Caco-2 (cell line): ENCODE measurements at regions not wholly inside any gene's neighbourhood (a gene's known extent, or its start where the extent isn't known, plus 50 kb on each side); places are given as distances from the start of the nearest gene placed in this dataset.

Experiments
- BruUV-seq: library from RNA; stranded (reverse); fragments of 400-500 nt; replicated peaks from 2 replicates; lab custom pipeline; 2021; lab: Mats Ljungman, UMichigan
- CTCF ChIA-PET: fragments of 300-600 bp; sonication (Branson Sonifier 250); formaldehyde crosslinking; loops from one replicate; lab custom pipeline; 2022; ENCODE audit warnings: antibody characterized with exemption; lab: Charles Lee
- POLR2A ChIA-PET: fragments of 300-600 bp; sonication (Branson Sonifier 250); formaldehyde crosslinking; loops from one replicate; lab custom pipeline; 2022; ENCODE audit warnings: antibody characterized with exemption; lab: Charles Lee
- DNase-seq, 2 experiments: peaks; one replicate each; pipeline versions ENCODE4 v3.0.0 to v3.0.0-alpha.2; 2020 to 2022
- H3K27me3 ChIP-seq: replicated peaks from 2 replicates; pipeline ENCODE4 v1.6.0; 2011; ENCODE audit warnings: low read length; ENCODE audit not compliant: control insufficient read depth, insufficient read depth
- H3K36me3 ChIP-seq: 2 replicates; pipeline ENCODE4 v1.5.1; 2011; ENCODE audit warnings: low read length; ENCODE audit not compliant: control insufficient read depth, insufficient read depth
- H3K4me1 ChIP-seq: fragments of 250-450 bp; sonication (Bioruptor Pico); 2 replicates; pipeline ENCODE4 v1.5.1; 2020; ENCODE audit warnings: mild to moderate bottlenecking
- H3K4me3 ChIP-seq: 2 replicates; pipeline ENCODE4 v1.5.1; 2011; ENCODE audit warnings: low read depth, mild to moderate bottlenecking, control low read depth, low read length
- H3K9me3 ChIP-seq: fragments of 250-450 bp; sonication (Bioruptor Pico); 2 replicates; pipeline ENCODE4 v1.5.1; 2020; ENCODE audit warnings: mild to moderate bottlenecking, moderate library complexity
- H3K27ac Mint-ChIP-seq: one replicate; pipeline ENCODE4 v1.8.0; 2022; ENCODE audit warnings: mixed read lengths; ENCODE audit not compliant: unreplicated experiment
- H3K27me3 Mint-ChIP-seq: one replicate; pipeline ENCODE4 v1.8.0; 2022; ENCODE audit warnings: mixed read lengths; ENCODE audit not compliant: insufficient read depth, unreplicated experiment
- H3K36me3 Mint-ChIP-seq: one replicate; pipeline ENCODE4 v1.8.0; 2022; ENCODE audit warnings: mild to moderate bottlenecking, mixed read lengths; ENCODE audit not compliant: insufficient read depth, unreplicated experiment
- H3K4me1 Mint-ChIP-seq: one replicate; pipeline ENCODE4 v1.8.0; 2022; ENCODE audit warnings: low read depth, mixed read lengths; ENCODE audit not compliant: unreplicated experiment
- H3K4me3 Mint-ChIP-seq: one replicate; pipeline ENCODE4 v1.8.0; 2022; ENCODE audit warnings: mild to moderate bottlenecking, moderate library complexity, mixed read lengths; ENCODE audit not compliant: unreplicated experiment
- H3K9me3 Mint-ChIP-seq: one replicate; pipeline ENCODE4 v1.8.0; 2022; ENCODE audit warnings: mixed read lengths; ENCODE audit not compliant: unreplicated experiment
- intact Hi-C: fragments of 100-400 bp; cut with micrococcal nuclease; formaldehyde crosslinking; loops from one replicate; pipeline ENCODE4 v1.10.0; 2022; ENCODE audit not compliant: unreplicated experiment
- TF ChIP-seq, protein P1 (sequence below), 2 experiments: fragments of 200-600 bp in 1 of 2; IDR thresholded peaks; 1 replicate in 1 of 2; 2 replicates in 1 of 2; pipeline versions ENCODE4 v1.5.1 to v1.8.0; 2011 to 2022; ENCODE audit warnings: antibody characterized with exemption in 1 of 2, control low read depth in 1 of 2, inconsistent platforms in 1 of 2, low read depth in 1 of 2, low read length in 1 of 2, mild to moderate bottlenecking in 1 of 2, moderate library complexity in 1 of 2; ENCODE audit not compliant: insufficient read depth in 1 of 2, severe bottlenecking in 1 of 2, unreplicated experiment in 1 of 2

DNA sequence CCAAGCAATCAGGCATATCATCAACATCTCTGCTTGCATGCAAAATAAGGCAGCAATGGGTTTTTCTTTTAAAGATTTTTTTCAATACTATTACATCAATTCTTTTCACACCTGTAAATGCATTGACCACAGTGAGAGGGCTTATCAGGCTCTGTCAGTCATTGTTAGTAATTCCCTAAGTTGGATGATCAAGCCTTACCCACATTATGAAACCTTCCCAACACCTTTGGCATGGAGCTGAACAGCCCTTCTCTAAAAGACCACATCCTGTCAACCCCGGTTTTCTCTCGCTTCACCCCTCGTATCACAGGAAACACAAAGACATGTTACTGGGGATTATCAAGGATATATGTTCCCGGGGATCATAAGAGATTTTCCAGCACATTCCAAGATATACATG is 135.2 kb upstream of the SLC24A5 start:
- Histone ChIP-seq H3K27me3 (no peaks in the 10 kb centered on the region), H3K4me3 (no peak overlapping the region), H3K4me1 (no peaks in the 10 kb centered on the region), H3K36me3 (no peaks in the 10 kb centered on the region), H3K9me3 (no peaks in the 10 kb centered on the region)
- Mint-ChIP-seq H3K27me3 (peaks cover 12% of the 10 kb centered on the region), H3K4me1 (no peaks in the 10 kb centered on the region), H3K9me3 (no peaks in the 10 kb centered on the region), H3K4me3 (no peak overlapping the region), H3K27ac (no peak overlapping the region), H3K36me3 (no peaks in the 10 kb centered on the region)
- CTCF ChIA-PET: no interaction called here
- BruUV-seq: no TSS peak
- POLR2A ChIA-PET: no interaction called here
- DNase-seq: no peak
- intact Hi-C loops: no loop called here
- TF ChIP-seq, protein P1, sequence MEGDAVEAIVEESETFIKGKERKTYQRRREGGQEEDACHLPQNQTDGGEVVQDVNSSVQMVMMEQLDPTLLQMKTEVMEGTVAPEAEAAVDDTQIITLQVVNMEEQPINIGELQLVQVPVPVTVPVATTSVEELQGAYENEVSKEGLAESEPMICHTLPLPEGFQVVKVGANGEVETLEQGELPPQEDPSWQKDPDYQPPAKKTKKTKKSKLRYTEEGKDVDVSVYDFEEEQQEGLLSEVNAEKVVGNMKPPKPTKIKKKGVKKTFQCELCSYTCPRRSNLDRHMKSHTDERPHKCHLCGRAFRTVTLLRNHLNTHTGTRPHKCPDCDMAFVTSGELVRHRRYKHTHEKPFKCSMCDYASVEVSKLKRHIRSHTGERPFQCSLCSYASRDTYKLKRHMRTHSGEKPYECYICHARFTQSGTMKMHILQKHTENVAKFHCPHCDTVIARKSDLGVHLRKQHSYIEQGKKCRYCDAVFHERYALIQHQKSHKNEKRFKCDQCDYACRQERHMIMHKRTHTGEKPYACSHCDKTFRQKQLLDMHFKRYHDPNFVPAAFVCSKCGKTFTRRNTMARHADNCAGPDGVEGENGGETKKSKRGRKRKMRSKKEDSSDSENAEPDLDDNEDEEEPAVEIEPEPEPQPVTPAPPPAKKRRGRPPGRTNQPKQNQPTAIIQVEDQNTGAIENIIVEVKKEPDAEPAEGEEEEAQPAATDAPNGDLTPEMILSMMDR (IDR thresholded peaks at IDR 0.05; ENCODE audit: insufficient read depth in 1 of 2, low read depth in 1 of 2, low read length in 1 of 2, severe bottlenecking in 1 of 2, unreplicated experiment in 1 of 2): no peak

DNA sequence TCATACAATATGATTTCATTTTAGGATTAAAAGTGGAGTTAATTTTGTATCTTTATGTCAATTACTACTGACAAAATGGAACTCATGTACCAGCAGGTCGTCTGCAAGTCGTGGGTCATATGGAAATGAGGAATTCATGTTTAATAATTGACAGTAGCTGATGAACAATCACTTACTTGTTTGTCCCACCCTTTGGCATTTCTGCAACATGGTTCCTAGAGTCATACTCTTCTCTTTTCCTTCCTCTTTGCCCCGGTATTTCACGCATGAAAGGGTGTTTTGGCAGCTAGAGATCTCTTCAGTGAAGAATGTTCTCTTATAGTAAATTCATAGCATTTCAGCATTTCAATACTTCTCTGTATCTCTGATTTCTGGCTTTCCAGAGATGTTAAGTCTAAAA is 133.3 kb upstream of the SLC24A5 start:
- H3K4me1 Mint-ChIP-seq: no peaks in the 10 kb centered on the region
- Histone ChIP-seq H3K9me3 (no peaks in the 10 kb centered on the region), H3K27me3 (no peaks in the 10 kb centered on the region), H3K4me1 (no peaks in the 10 kb centered on the region), H3K4me3 (no peak overlapping the region), H3K36me3 (no peaks in the 10 kb centered on the region)
- TF ChIP-seq, protein P1 (IDR thresholded peaks at IDR 0.05; ENCODE audit: insufficient read depth in 1 of 2, low read depth in 1 of 2, low read length in 1 of 2, severe bottlenecking in 1 of 2, unreplicated experiment in 1 of 2): no peak
- ChIA-PET POLR2A (no interaction called here), CTCF (interaction anchor here (0.5 to 1.7 kb wide), 6 partner anchors 25 to 791 kb away, joined by 3 to 54 read pairs (median 12); partner anchors contain the start of gene SEMA6D)
- no peak overlapping the region for H3K27ac Mint-ChIP-seq
- H3K27me3 Mint-ChIP-seq: peaks cover 6% of the 10 kb centered on the region
- H3K36me3 Mint-ChIP-seq: no peaks in the 10 kb centered on the region
- intact Hi-C loops: no loop called here
- H3K4me3 Mint-ChIP-seq: no peak overlapping the region
- DNase-seq: no peak
- BruUV-seq: no TSS peak
- no peaks in the 10 kb centered on the region for H3K9me3 Mint-ChIP-seq

DNA sequence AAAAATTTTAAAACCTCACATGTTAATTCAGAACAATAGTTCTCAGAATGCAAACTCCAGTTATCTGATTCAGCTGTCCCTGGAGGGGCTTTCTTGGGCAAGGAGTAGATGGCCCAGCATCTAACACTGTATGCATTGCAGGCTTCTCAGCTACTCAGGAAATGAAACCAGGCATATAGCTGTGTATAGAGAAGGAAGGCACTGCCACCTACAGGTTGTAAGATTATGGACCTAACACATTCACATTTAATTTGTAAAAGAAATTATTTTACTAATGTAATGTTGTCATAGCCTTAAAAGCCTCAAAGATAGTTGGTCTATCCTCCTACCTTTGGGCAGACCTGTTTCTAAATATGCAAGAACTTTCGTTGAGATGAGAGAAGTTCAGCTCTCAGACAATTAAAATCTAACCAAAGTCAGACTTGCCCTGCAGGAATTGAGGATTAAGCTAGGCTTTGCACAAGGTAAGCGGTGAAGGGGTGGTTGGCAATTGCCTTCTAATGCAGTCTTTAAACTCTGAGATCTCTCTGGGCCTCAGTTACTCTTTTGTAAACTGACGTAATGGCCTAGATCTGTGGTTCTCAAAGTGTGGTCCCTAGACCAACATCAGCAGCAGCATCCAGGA is 132.8 kb upstream of the SLC24A5 start:
- BruUV-seq: no TSS peak
- Histone ChIP-seq H3K4me3 (no peak overlapping the region), H3K9me3 (no peaks in the 10 kb centered on the region), H3K27me3 (no peaks in the 10 kb centered on the region), H3K36me3 (no peaks in the 10 kb centered on the region), H3K4me1 (no peaks in the 10 kb centered on the region)
- H3K4me3 Mint-ChIP-seq: no peak overlapping the region
- H3K27me3 Mint-ChIP-seq: peaks cover 6% of the 10 kb centered on the region
- H3K4me1 Mint-ChIP-seq: no peaks in the 10 kb centered on the region
- no peak overlapping the region for H3K27ac Mint-ChIP-seq
- TF ChIP-seq, protein P1 (IDR thresholded peaks at IDR 0.05; ENCODE audit: insufficient read depth in 1 of 2, low read depth in 1 of 2, low read length in 1 of 2, severe bottlenecking in 1 of 2, unreplicated experiment in 1 of 2): peak; percentile 25 to 43
- peak in 1 of 2 experiments; percentile 27 for DNase-seq
- ChIA-PET POLR2A (no interaction called here), CTCF (interaction anchor here (0.5 to 1.7 kb wide), 6 partner anchors 24 to 792 kb away, joined by 3 to 54 read pairs (median 12); partner anchors contain the start of gene SEMA6D)
- no peaks in the 10 kb centered on the region for H3K36me3 Mint-ChIP-seq
- intact Hi-C loops: loop anchor here (1.0 to 2.0 kb wide), 5 partner anchors 67 to 792 kb away; no protein-coding TSS in a partner anchor
- no peaks in the 10 kb centered on the region for H3K9me3 Mint-ChIP-seq
